IMR-90 (cell line): ENCODE measurements at regions not wholly inside any gene's neighbourhood (a gene's known extent, or its start where the extent isn't known, plus 50 kb on each side); places are given as distances from the start of the nearest gene placed in this dataset.

Source experiments
- BHLHE40 ChIP-seq: fragments of 150-350 bp; IDR thresholded peaks from 2 replicates; pipeline ENCODE4 v1.6.1; 2016; ENCODE audit warnings: mild to moderate bottlenecking, low read depth, low read length
- CEBPB ChIP-seq: IDR thresholded peaks from 2 replicates; pipeline ENCODE4 v1.6.1; 2012; ENCODE audit warnings: low read depth, low read length, improper control_type of control experiment
- CHD1 ChIP-seq: IDR thresholded peaks from 2 replicates; pipeline ENCODE4 v1.6.1; 2012; ENCODE audit warnings: low read depth, low read length, improper control_type of control experiment
- FOS ChIP-seq: fragments of 150-350 bp; IDR thresholded peaks from 2 replicates; pipeline ENCODE4 v1.6.1; 2016; ENCODE audit warnings: low read depth, low read length
- MXI1 ChIP-seq: IDR thresholded peaks from 2 replicates; pipeline ENCODE4 v1.6.1; 2012; ENCODE audit warnings: low read depth, mild to moderate bottlenecking, low read length, moderate library complexity, borderline replicate concordance
- POLR2A ChIP-seq: IDR thresholded peaks from 2 replicates; pipeline ENCODE4 v1.6.1; 2012; ENCODE audit warnings: mild to moderate bottlenecking, low read depth, low read length
- RAD21 ChIP-seq: IDR thresholded peaks from 2 replicates; pipeline ENCODE4 v1.6.1; 2012; ENCODE audit warnings: low read length, improper control_type of control experiment
- RCOR1 ChIP-seq: IDR thresholded peaks from 2 replicates; pipeline ENCODE4 v1.6.1; 2012; ENCODE audit warnings: mild to moderate bottlenecking, low read length, improper control_type of control experiment; ENCODE audit not compliant: insufficient replicate concordance
- RFX5 ChIP-seq: IDR thresholded peaks from 2 replicates; pipeline ENCODE4 v1.8.0; 2012; ENCODE audit warnings: low read depth, mild to moderate bottlenecking, low read length, moderate library complexity
- SMC3 ChIP-seq: fragments of 150-350 bp; IDR thresholded peaks from 2 replicates; pipeline ENCODE4 v1.6.1; 2016; ENCODE audit warnings: low read depth, mild to moderate bottlenecking, antibody characterized with exemption, low read length, moderate library complexity
- TF ChIP-seq, protein P1 (sequence below): conservative IDR thresholded peaks from 2 replicates; pipeline ENCODE4 v1.5.1; 2012; ENCODE audit warnings: mild to moderate bottlenecking, low read depth, low read length, improper control_type of control experiment
- TF ChIP-seq, protein P2 (sequence below): fragments of 150-350 bp; IDR thresholded peaks from 2 replicates; pipeline ENCODE4 v1.6.1; 2016; ENCODE audit warnings: low read depth, mild to moderate bottlenecking, low read length, moderate library complexity, borderline replicate concordance
- TF ChIP-seq, protein P3 (sequence below): fragments of 150-350 bp; IDR thresholded peaks from 2 replicates; pipeline ENCODE4 v1.6.1; 2017; ENCODE audit warnings: mild to moderate bottlenecking, antibody characterized with exemption, low read length, low read depth

DNA sequence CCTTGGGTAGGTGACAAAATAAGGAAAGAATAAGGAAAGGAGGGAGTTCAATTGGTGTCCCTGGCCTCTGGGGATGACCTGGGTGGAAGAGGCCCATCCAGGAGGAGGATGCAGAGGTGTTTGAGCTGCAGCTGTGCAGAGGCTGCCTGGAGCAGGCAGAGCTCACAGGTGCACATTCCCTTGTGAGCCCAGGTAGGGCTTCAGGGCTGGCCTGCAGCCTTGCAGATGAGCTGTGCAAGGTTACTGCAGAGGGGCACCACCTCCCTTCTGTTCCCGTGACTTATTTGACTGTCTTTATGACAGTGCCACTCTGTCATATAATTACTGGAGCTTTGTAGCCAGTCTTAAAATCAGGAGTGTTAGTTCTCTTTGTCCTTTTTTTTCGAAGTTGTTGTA is 263.2 kb upstream of the HS6ST1 start:
- TF ChIP-seq, protein P1, sequence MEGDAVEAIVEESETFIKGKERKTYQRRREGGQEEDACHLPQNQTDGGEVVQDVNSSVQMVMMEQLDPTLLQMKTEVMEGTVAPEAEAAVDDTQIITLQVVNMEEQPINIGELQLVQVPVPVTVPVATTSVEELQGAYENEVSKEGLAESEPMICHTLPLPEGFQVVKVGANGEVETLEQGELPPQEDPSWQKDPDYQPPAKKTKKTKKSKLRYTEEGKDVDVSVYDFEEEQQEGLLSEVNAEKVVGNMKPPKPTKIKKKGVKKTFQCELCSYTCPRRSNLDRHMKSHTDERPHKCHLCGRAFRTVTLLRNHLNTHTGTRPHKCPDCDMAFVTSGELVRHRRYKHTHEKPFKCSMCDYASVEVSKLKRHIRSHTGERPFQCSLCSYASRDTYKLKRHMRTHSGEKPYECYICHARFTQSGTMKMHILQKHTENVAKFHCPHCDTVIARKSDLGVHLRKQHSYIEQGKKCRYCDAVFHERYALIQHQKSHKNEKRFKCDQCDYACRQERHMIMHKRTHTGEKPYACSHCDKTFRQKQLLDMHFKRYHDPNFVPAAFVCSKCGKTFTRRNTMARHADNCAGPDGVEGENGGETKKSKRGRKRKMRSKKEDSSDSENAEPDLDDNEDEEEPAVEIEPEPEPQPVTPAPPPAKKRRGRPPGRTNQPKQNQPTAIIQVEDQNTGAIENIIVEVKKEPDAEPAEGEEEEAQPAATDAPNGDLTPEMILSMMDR: no peak
- TF ChIP-seq RAD21 (no peak), BHLHE40 (no peak), POLR2A (no peak), FOS (no peak), CHD1 (no peak), RFX5 (no peak), MXI1 (no peak), RCOR1 (no peak), CEBPB (no peak), SMC3 (no peak)
- TF ChIP-seq, protein P2, sequence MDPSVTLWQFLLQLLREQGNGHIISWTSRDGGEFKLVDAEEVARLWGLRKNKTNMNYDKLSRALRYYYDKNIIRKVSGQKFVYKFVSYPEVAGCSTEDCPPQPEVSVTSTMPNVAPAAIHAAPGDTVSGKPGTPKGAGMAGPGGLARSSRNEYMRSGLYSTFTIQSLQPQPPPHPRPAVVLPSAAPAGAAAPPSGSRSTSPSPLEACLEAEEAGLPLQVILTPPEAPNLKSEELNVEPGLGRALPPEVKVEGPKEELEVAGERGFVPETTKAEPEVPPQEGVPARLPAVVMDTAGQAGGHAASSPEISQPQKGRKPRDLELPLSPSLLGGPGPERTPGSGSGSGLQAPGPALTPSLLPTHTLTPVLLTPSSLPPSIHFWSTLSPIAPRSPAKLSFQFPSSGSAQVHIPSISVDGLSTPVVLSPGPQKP: no peak
- TF ChIP-seq, protein P3, sequence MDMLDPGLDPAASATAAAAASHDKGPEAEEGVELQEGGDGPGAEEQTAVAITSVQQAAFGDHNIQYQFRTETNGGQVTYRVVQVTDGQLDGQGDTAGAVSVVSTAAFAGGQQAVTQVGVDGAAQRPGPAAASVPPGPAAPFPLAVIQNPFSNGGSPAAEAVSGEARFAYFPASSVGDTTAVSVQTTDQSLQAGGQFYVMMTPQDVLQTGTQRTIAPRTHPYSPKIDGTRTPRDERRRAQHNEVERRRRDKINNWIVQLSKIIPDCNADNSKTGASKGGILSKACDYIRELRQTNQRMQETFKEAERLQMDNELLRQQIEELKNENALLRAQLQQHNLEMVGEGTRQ: no peak
